Sciatic nerve (tissue), 2 donors: ENCODE measurements at regions not wholly inside any gene's neighbourhood (a gene's known extent, or its start where the extent isn't known, plus 50 kb on each side); places are given as distances from the start of the nearest gene placed in this dataset.

Experiments
- ATAC-seq: fragments of 200-7000 bp; cut with Tn5 transposase; one replicate; pipeline ENCODE4 v1.9.1; 2020; ENCODE audit warnings: mild to moderate bottlenecking, moderate library complexity
- DNase-seq: peaks from one replicate; pipeline ENCODE4 v3.0.0-alpha.2; 2020; ENCODE audit warnings: low spot score
- intact Hi-C: fragments of 100-400 bp; cut with DNase I; formaldehyde crosslinking; loops from one replicate; pipeline ENCODE4 v1.14.2; 2022
- donor health status: DM: no; HTN: no; CAD: no.
- donor health status: DM: no; HTN: no; CAD: no.

GRCh38 chr1:55420929-55421716 is 206.0 kb upstream of the USP24 start:
- ATAC-seq: no peak
- intact Hi-C loops: no loop called here
- no peak for DNase-seq

DNA sequence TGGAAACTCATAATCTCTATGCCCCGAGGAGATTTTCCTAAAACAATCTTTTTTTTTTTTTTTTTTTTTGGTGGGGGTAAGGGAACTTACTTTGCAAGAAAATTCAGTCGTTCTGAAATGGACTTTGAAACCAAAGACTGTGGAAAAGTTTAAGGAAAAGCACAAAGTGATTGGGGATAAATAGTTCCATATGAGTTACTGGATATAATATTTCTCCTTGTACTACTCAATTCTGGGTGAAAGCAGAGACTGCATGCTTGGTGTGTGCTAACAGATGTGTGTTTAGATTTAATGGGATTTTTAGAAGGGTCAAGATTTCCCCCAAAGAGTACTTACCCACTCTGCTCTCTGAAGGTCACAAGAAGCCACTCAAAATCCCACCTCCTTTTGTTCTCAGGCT is 204.9 kb upstream of the USP24 start:
- intact Hi-C loops: no loop called here
- ATAC-seq (no peak), DNase-seq (no peak)

DNA sequence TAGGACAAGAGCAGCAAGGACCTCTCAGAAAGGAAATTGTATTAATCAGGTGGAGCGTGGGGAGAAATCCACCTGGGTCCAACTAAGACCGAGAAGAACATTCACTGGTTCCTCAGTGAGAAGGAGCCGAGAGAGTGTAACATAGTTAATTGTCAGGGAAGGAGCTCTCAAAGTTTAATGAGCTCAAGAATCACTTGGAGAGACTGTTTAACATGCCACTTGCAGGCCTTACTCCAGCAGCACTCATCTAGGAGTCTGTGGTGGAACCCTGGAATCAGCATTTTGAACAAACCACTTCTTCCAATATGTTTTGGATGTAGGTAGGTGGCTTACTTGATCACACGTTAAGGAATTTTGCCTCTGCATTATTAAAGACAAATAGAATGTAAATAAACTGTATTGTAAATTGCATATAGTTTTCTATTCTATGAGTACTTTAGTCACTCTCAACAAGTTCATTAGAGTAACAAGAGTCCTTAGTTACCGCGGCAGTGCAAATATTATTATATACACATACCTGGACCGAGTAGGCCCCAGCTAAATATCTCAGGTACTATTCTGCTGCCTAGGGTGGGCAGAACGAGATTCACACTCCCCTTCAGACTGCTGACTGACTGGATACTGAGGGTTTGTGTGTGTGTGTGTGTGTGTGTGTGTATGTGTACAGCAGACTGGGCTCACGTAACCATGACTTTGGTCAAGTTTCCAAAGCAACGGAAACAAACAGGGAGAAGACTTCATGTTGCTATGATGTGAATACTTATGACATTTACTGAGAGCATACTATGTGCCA is 203.2 kb upstream of the USP24 start:
- ATAC-seq: no peak
- intact Hi-C loops: no loop called here
- no peak for DNase-seq

DNA sequence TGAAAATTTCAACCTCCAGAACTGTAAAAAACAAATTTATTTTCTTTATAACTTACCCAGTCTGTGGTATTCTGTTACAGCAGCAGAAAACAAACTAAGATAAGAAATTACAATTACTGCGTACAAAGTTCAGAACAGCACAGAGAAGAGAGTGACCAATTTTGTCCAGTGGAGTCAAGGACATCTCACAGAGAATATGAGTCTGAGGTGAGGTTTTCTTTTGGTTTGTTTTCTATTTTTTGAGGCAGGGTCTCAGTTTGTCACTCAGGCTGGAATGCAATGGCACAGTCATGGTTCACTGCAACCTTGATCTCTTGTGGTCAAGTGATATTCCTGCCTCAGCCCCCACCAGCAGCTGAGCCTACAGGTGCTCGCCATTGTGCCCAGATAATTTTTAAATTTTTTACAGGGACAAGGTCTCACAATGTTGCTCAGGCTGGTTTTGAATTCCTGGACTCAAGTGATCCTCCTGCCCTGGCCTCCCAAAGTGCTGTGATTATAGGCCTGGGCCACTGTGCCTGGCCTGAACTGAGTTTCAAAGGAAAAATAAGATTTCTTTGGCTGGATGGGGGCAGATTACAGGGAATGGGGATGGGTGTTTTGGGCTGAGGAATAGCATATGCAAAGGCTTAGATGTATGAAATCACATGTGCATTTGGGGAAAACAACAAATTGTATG is 201.1 kb upstream of the USP24 start:
- DNase-seq (no peak), ATAC-seq (no peak)
- intact Hi-C loops: no loop called here

- ATAC-seq (no peak), DNase-seq (no peak)
- intact Hi-C loops: no loop called here
These were observed 198.1 kb upstream of the USP24 start for GRCh38 chr1:55413286-55413685.

DNA sequence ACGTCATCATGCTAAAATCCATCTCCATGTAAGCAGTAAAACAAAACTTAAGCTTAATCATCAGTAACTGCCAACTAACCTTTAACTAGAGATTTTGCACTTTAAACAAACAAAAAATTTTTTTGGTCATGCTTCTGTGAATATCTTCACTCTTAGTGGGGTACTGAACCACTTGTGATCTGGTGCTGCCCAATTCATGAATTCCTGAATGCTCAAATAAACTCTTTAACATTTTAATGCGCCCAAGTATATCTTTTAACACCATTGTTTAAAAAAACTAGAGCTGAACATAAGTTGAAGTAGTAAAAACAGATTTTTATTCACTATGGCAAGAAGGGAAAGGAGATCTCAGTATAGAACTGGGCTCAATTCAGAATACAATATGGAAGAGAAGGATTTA is 196.9 kb upstream of the USP24 start:
- intact Hi-C loops: no loop called here
- DNase-seq (no peak), ATAC-seq (no peak)

DNA sequence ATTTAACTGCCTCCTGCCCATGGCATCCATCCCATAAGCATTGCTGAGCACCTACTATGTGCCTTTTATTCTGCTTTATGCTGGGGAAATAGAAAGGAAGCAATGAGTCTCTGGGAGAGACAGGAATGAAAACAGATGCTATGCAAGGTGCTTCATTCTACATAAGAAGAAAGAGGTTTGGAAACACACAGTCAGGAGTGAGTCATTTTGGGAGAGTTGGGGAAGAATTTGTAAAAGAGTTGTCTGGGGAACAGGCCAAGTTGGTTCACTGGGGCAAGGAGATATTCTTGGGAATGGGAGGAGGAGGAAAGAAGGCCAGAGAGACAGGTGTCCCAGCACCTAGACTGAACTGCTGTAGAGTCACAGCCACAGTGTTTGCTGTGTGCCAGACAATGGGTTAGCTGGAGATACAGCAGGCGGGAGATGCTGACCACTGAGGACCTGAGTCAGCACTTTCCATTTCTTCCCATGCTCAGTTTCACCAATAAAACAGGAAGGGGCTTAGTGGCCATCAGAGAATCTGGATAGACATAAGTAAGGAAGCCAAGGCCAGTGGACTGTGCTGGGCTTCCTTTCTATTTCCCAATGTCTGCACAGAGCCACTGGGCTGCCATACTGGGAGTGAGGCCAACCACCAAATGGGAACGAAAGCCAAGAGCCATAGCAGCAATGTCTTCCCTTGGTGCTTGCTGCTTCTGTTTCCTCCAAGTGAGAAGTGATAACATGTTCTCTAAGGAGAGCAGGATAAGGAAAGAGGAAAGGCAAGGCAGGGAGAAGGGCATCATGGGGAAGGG is 187.7 kb upstream of the USP24 start:
- no peak for DNase-seq
- intact Hi-C loops: no loop called here
- no peak for ATAC-seq

DNA sequence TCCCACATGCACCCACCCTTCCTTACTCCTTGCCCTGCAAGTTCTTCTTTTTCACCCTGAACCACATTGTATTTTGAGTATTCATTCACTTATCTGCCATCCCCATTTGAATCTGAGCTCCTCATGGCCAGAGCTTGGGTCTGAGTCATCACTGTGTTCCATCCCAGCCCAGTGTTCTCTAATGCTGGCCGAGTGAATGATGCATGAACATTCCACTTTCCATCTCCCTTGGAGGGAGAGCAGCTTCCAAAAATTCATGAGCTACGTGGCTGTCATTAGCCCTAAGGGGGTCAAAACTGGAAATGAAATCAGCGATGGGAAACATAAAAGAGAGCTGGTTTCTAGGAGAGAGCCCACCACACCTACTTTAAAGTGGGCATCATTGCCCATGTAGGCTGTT is 187.0 kb upstream of the USP24 start:
- DNase-seq: no peak
- peak; percentile 78 for ATAC-seq
- intact Hi-C loops: no loop called here

DNA sequence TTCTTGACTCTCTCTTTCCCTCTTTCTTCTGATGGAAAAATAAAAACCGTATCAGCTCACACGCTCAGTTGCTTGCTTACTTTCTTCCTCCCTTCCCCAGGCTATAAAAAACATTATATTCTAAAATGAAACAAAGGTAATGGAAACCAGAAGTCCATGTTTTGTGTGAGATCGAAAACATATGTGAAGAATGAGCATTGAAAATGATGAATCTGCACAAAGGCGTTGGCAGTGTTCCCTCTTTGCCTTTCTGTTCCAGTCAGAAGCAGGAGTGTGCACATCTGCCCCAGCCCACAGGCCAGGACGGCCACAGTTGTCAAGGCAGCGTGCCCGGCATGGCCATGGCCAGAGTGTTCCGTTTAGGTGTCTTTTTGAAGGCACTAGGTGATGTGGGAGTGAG is 185.3 kb upstream of the USP24 start:
- intact Hi-C loops: no loop called here
- DNase-seq: no peak
- peak; percentile 36 for ATAC-seq

- no peak for DNase-seq
- no peak for ATAC-seq
- intact Hi-C loops: no loop called here
These were observed 184.2 kb upstream of the USP24 start for GRCh38 chr1:55399346-55399745.

- ATAC-seq (no peak), DNase-seq (no peak)
- intact Hi-C loops: no loop called here
These were observed 181.3 kb upstream of the USP24 start for GRCh38 chr1:55396381-55396891.

DNA sequence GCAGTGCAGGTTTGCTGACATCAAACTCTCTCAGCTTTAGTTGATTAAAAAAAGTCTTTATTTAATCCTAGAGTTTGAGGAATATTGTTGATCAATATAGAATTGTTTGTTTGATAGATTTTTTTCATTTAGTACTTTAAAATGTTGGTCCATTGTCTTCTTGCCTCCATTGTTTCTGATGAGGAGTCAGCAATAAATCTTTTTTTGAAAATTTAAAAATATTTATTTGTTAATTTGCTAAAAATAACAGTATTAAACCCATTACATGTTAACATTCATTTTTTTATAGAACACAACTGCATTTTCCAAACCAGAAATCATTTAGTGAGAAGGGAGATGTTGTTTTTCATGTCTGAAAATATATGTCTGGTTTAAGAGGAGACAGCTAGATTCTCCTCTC is 173.8 kb upstream of the USP24 start:
- ATAC-seq (no peak), DNase-seq (no peak)
- intact Hi-C loops: no loop called here

DNA sequence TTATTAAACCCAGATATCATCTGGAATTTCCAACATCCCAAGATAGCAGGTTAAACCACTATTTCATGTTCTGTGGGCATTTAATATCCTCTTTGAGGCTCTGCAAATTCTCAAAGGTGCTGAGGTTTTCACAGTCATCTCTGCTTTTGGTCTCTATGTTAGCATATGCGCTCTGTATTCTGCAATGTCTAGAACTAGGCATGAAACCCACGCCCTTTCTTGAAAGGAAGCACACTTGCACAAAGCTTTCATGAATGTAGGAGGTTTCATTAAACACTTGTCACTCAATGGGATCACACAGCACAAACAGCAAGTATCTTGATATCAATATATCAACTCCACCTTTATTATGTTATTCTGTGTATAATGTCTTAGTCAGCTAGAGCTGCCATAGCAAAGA is 172.0 kb upstream of the USP24 start:
- ATAC-seq: no peak
- DNase-seq: no peak
- intact Hi-C loops: no loop called here

- intact Hi-C loops: no loop called here
These were observed 171.3 kb upstream of the USP24 start for GRCh38 chr1:55386456-55386855.

DNA sequence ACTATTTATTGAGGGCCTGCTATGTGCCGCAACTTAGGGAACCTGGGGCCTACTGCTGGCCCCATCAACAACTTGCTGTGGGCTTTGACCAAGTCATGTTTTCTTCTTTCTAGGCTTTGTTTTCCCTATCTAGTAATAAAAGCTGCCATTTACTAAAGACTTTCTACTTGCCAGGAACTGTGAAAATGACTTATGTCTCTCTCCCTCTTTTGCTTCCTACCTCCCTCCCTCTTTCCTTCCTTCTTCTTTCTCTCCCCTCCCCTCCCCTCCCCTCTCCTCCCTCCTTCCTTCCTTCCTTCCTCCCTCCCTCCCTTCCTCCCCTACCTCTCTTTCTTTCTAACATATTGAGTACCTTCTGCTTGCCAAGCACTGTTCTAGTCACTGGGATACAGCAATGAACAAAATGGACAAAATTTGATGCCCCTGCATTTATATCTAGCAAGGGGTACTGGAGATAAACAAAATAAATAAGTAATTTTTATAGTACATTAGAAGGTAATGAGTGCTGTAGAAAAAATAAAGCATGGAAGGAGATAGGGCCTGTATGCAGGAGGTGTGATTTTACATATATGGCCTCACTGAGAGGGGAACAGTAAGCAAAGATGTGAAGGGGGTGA is 170.3 kb upstream of the USP24 start:
- ATAC-seq: no peak
- intact Hi-C loops: no loop called here
- DNase-seq: no peak

More at GRCh38 chr1:55386456-55386855, 171.3 kb upstream of the USP24 start:
- DNase-seq (no peak), ATAC-seq (no peak)

DNA sequence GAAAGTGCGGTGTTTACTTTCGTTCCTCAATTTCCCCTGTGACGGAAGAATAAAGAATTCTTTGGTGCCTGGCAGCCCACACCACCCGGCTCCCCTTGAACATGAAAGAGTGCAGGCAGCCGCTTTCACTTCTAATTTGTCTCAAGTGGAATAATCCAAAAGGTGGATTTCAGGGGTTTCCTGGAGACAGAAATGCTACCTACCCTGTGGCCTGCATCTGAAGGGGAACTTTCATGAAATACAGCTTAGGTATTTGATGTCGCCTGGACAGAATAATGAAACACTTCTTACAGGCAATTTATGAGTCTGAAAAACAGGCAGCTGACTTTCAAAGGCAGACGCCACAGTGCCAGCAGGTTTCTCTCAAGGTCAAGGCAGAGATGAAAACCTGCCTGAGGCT is 169.5 kb upstream of the USP24 start:
- DNase-seq (no peak), ATAC-seq (no peak)
- intact Hi-C loops: no loop called here

GRCh38 chr1:55382806-55383305 is 167.7 kb upstream of the USP24 start:
- DNase-seq: no peak
- no peak for ATAC-seq
- intact Hi-C loops: no loop called here

DNA sequence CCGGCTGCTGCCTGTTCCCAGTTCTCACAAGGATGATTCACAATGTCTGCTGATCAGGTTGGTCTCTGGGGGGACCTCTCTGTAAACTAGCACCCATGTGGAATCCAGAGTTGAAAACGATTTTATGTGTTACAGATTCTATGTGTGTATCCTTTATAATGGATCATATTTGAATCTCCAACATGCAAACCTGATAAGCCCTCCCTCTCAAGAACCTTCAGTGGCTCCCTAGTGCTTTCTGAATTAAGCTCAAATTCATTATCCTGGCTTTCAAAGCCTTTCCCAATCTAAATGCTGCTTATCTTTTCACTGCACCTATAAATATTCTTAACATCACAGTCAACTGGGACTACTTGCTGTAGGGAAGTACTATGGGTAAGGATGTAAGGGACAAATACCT is 166.8 kb upstream of the USP24 start:
- no peak for DNase-seq
- no peak for ATAC-seq
- intact Hi-C loops: no loop called here

GRCh38 chr1:55381491-55381890 is 166.3 kb upstream of the USP24 start:
- DNase-seq (no peak), ATAC-seq (no peak)
- intact Hi-C loops: no loop called here
